HG02623 (cell line): ENCODE measurements at regions not wholly inside any gene's neighbourhood (a gene's known extent, or its start where the extent isn't known, plus 50 kb on each side); places are given as distances from the start of the nearest gene placed in this dataset.

Experiments
- ATAC-seq: cut with Tn5 transposase; IDR thresholded peaks from one replicate; pipeline ENCODE4 v1.9.1; 2021; ENCODE audit warnings: moderate library complexity; ENCODE audit not compliant: unreplicated experiment

DNA sequence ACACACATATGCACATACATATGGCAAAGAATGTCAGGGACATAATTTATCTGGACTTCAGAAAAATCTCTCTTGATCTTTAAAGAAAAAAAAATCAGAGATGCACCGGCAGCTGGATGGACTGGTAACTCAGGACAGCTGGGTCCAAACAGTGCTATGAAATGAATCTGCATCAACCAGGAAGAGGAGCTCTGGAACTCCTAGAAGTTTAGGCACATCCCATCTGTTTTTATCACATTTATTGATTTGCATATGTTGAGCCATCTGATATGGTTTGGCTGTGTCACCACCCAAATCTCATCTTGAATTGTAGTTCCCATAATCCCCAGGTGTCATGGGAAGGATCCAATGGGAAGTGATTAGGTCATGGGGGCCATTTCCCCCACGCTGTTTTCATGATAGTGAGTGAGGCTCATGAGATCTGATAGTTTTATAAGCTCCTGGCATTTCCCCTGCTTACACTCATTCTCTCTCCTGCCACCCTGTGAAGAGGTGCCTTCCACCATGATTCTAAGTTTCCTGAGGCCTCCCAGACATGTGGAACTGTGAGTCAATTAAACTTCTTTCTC lies 87.7 kb upstream of the AKIP1 start:
- ATAC-seq, result no peak

DNA sequence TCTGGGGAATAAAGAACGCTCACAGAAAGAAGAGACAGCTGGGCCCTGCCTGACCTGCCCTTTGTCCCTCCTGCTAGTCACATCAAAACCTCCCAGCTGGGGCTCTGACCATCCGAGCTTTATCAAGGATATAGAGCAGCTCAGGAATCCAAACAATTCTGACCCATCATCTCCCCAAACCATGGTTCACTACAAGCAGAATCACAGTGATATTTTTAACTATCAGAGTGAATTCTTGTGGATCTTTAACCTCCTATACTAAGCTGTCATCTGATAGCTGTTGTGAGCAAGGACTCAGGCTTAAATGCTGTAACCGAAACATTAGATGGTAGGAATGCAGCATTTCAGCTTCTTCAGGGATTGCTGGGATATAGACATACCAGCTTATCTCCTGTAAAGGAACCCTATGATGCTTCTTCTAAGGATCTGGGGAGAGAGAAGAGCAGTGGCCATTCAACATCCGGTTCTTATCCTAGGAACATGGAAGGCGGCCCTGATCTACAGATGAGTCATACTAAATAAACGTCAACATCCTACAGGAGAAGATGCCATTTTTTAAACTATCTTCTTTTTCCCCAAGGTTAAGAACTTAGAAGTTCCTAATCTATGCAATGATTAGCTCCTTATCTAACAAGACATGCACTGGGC lies 84.7 kb upstream of the AKIP1 start:
- no peak for ATAC-seq

DNA sequence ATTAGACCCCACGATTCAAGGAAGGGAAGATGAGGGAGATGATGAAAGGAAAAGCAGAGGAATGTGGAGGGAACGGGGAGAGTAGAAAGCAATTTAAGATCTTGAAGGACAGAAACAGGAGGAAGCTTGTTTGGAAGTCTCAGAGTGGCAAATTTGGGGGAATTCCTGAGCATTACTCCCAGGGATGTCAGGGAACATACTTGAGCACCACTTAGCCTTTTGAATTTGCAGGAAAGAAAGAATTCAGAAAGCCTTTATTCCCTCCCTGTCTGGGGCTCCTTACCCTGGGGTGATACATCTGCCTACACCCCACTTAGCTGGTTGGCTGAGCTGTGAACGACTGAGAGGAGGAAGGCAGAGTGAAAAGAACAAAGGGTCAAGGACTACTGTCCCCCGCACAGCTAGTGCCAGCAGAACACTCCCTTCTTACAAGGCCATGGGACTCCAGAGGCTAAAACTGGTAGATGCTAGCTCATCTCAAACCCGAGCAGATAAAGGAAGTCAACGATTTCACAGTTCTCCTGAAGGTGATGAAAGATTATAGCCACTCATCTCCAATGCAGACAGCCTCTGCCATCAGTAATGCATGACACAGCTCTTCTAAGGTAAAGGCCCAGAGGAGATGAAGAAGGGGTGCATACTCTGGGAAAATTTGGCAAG lies 84.0 kb upstream of the AKIP1 start:
- no peak for ATAC-seq

DNA sequence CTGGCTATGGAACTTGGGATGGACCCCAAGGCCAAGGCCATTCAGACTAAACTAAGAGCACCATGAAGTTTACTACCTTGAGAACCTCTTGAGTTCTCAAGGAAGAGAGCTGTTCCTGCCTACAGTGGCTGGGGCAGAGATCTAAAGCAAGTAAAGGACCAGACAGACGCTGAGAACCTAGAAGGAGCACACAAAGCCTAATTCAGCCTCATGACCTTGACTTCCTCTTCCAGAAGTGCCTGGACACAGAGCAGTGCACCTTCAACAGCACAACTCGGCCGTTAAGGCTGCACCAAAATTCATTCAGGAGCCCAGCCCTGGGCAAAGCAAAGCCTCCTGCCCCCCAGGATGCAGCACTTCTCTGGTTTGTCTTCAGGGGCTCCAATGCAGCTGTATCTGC lies 82.9 kb upstream of the AKIP1 start:
- no peak for ATAC-seq

DNA sequence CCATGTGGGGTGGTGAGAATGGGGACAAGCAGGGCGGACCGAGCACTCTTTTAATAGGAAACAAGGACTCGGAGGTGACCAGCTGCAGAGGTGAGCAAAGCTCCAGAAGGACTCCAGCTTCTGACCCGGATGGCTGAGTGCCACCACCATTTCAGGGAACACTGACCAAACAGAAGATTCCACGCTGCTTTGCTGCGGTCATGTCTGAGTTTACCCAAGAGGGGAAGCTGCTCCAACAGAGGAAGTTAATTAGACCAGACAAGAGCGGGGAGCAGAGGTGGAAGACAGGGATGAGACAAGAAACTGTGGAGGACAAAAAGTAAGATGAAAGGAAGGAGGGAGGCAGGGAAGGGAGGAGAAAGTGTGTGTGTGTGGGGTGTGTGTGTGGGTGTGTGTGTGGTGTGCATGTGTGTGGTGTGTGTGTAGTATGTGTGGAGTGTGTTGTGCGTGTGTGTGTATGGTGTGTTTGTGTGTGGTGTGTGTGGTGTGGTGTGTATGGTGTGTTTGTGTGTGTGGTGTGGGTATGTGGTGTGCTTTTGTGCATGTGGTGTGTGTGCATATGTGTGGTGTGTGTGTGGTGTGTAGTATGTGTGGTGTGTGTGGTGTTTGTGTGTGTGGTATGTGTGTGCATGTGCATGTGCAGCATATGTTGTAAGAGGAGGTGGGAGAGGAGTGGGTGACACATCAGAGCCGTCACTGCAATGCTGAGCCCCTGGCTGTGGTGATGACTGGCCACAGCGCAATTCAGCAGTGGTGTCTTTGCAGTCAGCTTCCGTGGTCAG lies 82.2 kb upstream of the AKIP1 start:
- ATAC-seq, result no peak

DNA sequence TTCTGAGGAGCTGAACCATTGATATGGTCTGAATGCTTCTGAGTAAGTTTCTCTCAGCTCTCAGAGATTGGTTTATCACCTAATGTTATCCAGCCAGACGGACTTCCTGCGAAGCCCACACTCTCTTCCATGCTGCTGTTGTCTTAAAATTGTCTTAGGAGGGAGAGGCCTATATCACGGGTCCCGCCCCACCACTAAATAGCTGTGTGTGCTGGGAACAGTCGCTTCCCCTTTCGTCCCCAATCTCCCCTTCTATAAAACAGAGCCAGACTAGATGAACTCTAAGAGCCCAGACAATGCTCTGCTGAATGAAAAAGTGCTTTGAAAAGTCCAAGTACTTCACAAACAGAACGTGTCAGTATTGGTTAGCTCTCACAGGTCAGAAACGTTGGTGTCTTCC lies 81.4 kb upstream of the AKIP1 start:
- no peak for ATAC-seq

DNA sequence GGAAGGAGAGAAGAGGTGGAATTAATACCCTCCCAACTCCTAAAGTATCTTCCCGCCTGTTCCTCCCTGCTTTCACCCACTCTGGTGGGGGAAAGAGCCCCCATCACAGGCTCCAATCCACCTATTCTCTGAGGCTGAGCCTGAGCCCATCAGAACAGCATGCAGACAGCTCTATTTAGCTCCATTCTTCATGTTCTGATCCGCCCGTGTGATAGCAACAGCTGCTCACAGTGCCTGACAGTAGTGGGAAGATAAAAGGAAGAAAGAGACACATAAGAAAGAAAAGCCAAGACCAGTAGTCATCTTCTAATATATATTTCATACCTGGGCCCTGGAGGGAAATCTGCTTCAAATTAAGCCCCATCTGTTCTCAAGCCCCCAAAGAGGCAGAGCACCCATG lies 80.3 kb upstream of the AKIP1 start:
- no peak for ATAC-seq

DNA sequence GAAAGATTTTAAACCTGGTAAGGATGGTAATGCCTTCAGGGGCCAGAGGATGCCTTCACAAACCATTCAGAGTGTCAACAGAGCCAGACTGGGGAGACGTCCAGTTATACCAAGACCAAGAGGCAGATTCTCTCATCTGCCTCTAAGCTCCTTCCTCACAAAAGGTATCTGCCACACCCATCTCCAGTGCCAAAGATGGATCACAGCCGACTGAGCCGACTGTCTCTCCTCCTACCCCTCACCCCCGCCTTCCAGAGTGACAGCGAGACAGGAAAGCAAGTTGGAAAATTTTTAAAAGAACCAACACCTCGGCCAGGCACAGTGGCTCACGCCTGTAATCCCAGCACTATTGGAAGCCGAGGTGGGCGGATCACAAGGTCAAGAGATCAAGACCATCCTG lies 79.1 kb upstream of the AKIP1 start:
- ATAC-seq, result no peak

DNA sequence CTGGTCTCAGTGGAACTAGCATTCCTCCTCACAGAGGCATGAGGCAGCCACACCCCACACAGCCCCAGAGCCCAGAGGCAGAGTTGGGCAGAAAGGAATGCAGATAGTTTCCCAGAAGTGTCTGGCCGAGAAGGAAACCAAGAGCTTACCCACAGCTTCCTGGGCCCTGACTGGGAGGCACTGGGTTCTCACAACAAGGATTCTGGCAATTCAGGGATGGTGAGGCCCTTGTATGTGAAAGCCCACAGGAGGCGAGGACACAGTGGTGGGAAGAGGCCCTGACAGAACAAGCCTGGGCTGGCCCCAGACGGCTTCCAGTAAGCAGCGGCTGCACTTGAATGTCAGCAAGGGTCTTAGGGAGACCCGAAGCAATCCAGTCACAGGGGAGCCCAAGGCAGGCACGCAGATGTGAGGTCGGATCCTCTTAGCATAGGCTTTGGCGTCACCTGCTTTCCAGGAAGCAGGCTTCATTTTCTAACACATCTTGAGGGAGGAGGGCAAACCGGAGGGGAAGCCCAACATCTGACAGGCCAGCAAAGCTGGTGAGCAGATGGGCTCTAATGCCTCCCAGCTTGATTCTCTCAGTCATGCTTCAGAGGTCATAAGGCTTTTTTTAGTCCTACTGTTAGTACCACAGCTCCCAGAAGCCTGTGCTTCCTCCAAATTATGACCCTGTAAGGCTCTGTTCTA lies 78.3 kb upstream of the AKIP1 start:
- ATAC-seq, result peak; percentile 93

DNA sequence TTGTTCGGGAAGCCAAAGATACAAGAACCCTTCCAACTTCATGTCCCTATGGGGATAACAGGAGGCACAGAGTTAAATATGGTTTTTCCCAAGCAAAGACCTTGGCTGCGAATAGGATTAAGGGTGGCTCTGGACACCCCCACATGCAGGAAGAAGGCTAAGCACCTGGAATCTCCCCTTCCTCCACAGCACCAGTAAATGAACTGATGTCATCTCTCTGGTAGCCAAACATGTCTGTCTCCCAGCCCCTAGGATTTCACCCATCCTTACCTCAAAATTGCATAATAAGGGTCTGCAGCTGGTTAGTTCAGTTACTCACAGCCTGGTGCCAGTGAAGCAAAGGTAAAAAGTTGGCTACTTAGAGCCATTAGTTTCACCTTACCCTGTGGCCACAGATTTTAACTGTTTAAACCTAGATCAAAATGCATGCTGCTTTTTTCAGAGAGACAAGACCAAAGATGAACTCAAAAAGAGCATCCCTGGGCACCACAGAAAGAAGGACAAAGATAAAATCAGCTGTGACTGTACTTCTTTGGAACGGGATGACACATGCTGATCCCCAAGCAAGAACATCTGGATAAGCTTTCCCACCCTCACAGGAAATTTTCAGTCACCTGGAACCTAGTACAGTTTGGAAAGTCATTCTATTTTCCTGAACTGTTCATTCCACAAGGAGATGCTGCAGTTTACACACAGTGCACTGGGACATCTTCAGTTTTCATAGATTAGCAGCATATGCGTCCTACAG lies 77.2 kb upstream of the AKIP1 start:
- ATAC-seq, result no peak

DNA sequence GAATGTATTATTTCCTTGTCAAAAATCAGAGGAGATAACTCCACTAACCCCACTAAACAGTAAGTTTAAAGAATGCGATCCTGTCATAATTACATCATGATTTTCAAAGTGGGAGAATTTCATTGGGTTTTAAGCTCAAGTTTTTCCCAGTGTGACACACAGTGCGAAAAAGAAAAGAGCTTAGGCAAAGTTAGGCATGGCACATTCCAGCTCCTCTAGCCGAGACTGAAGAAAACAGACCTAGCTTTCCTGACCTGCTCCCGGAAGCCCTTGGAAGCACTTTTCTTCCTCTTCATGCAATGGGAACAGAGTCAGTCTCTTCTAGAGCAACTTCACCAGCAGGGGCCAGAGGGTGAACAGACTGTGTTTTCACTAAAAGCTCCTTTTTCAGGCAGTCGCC lies 76.6 kb upstream of the AKIP1 start:
- no peak for ATAC-seq

DNA sequence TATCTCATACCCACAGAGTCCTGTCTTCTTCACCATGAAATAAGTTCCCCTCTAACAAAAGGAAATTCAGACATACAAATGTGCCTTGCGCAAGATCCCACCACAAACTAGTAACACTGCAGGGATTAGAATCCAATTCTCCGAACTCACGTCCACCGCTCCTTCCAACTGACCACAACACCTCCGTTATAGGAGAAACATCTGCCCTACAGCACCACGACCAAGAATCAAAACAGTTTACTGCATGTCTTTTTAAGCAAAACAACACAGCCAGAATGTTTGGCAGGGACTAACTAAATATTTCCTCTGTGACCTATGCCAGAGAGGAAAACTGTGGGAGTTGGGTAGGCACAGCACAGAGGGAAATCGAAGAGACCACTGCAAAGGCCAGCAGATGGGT lies 72.7 kb upstream of the AKIP1 start:
- ATAC-seq, result no peak

DNA sequence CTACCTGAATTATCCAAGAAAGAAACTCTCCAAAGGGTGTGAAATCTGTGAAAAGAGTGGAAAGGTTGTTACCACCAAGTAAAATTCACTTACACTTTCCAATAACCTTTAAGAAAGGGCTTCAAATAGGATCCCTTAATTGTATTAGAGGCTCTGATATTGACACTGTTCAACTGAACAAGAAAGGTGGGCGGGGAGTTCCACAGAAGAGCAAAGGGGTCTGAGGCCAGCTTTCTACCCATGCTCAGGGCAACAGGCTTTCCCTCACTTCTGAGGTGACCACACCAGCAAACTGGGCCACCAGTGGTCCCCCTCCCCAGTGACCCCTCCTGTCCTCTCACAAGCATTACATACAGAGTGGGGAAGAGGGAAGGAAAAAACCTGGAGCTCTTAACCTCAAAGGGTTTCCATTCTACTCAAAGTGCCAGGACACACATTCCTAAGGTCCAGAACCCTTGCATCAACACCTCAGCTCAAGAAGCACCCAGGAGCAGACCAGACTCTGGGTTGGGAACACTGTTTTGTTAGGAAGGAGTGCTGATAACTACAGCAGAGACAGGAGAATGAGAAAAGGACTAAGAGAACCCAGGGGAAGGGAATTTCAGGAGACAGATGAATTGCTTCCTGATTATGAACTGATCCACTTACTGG lies 71.6 kb upstream of the AKIP1 start:
- no peak for ATAC-seq

DNA sequence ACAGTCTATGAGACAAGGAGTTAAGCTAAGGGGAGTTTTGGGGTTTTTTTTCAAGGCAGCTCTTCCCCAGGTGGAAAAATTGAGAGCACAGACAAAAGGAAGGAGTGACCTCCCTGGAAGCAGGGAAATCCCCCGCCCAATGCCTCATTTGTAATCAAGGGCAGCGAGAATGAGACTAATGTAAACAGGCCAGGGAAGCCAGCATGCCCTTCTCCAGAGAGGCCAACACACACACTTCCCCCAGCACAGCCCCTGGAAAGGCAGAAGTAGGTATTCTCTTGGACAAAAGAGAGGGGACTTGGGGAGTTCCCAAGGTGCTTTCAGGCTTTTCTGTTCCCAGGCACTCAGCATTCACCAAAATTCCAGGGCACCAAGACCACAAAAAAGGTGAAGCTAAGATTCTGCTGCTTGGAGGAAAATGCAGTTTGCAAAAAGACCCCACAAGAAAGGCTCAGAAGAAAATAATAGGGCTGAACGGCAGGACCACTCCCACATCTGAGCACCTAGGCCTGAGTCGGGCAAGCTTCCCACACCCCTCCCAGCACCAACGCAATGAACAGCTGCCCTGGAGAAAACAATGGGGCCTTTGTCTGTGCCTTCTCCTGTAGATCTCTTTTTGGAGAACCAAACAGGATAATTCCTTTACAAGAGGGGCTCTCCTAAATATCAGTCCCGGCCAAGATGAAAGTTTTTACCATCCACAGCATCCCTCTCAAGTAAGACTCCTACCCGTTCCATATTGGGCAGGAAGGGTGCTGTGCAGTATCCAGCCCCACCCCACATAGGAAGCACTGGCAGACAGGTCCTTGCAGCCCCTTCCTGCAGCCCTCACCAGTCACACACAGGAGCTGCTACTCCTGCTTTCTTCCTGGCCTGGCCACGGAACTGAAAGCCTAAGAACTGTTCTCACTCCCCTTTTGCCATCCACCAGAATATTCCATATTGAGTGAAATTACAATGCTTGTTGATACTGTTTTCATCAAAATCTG lies 70.7 kb upstream of the AKIP1 start:
- no peak for ATAC-seq

DNA sequence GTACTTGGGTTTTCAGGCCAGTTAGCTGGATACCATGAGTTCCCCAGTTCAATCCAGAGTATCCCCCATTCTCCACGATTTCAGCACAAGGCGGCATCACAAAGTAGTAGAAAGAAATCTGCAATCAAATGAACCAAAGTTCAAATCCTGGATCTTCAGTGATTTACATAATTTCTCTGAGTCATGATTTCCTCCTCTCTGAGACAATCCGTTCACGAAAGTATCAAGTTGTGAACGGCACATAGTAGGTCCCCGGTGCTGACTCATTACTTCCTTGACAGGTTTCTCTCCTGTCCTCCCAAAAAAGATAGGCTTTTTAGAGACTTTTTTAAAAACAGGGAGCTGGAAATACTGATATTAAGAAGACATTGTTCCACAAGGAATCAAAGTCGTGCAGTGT lies 69.1 kb upstream of the AKIP1 start:
- ATAC-seq, result no peak

DNA sequence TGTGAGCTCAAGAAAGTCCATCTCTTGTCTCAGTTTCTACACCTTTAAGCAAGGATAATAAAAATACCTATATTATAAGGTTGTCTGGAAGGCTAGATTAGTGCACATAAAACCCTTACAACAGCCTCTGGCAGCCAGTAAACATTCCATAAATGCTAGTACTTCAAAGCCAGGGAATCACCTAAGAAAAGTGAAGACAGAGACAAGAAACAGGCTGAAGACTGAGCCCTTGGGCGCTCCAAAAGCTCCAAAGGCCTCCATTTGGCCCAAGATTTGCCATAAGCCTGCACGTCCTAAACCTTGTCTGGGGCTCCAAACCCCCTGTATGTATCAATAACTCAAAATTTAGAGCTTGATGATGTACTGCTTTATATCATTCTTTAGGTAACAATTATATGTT lies 52.2 kb upstream of the AKIP1 start:
- ATAC-seq, result no peak
